ENCODE measurements at regions not wholly inside any gene's neighbourhood (a gene's known extent, or its start where the extent isn't known, plus 50 kb on each side); places are given as distances from the start of the nearest gene placed in this dataset.

GRCh38 chr10:58451193-58451889 lies 61.3 kb upstream of the BICC1 start:
- Histone ChIP-seq H3K4me1 (ENCODE audit: control insufficient read depth in 1 of 2, insufficient read depth in 2 of 2, low read depth in 1 of 2, low read length in 1 of 2) (no peaks in the 10 kb centered on the region), H3K27ac (ENCODE audit: low read depth in 2 of 2, low read length in 1 of 2) (no peak overlapping the region), H3K9me3 (no peaks in the 10 kb centered on the region), H3K36me3 (replicated peaks in 1 of 2; ENCODE audit: control insufficient read depth in 1 of 2, insufficient read depth in 2 of 2, low read length in 1 of 2) (no peaks in the 10 kb centered on the region), H3K9ac (no peak overlapping the region), H3K9me2 (no peaks in the 10 kb centered on the region), H3K4me2 (no peak overlapping the region), H2AFZ (ENCODE audit: low read depth) (no peak overlapping the region), H4K20me1 (ENCODE audit: insufficient read depth) (no peaks in the 10 kb centered on the region), H3K79me2 (ENCODE audit: insufficient read depth) (no peaks in the 10 kb centered on the region), H3F3A (replicated peaks; ENCODE audit: insufficient read depth) (no peaks in the 10 kb centered on the region), H3K4me3 (ENCODE audit: low read depth in 2 of 2, low read length in 1 of 2) (no peak overlapping the region), H3K27me3 (ENCODE audit: insufficient read depth) (no peaks in the 10 kb centered on the region)
- ChIA-PET POLR2A (no interaction called here), CTCF (interaction anchor here (1.5 kb wide), 1 partner anchor 36 kb away, joined by 5 read pairs; no protein-coding TSS in a partner anchor)
- no peak for DNase-seq
- TF ChIP-seq, protein P1, sequence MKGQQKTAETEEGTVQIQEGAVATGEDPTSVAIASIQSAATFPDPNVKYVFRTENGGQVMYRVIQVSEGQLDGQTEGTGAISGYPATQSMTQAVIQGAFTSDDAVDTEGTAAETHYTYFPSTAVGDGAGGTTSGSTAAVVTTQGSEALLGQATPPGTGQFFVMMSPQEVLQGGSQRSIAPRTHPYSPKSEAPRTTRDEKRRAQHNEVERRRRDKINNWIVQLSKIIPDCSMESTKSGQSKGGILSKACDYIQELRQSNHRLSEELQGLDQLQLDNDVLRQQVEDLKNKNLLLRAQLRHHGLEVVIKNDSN (IDR thresholded peaks at IDR 0.05; ENCODE audit: borderline replicate concordance, low read depth), result no peak
- TF ChIP-seq POLR2AphosphoS5 (IDR thresholded peaks at IDR 0.05; ENCODE audit: low read depth, low read length) (no peak), TEAD4 (IDR thresholded peaks at IDR 0.05; ENCODE audit: borderline replicate concordance, insufficient read depth) (no peak), GATA2 (CRISPR knock-in tag; IDR thresholded peaks at IDR 0.05) (no peak), NFIC (IDR thresholded peaks at IDR 0.05; ENCODE audit: borderline replicate concordance) (no peak), YY1 (IDR thresholded peaks at IDR 0.05; ENCODE audit: low read depth) (no peak), GABPA (IDR thresholded peaks at IDR 0.05; ENCODE audit: low read depth) (no peak), FOXJ3 (CRISPR knock-in tag; IDR thresholded peaks at IDR 0.05) (no peak), USF2 (IDR thresholded peaks at IDR 0.05; ENCODE audit: borderline replicate concordance, low read depth, low read length) (no peak), EP300 (IDR thresholded peaks at IDR 0.05; ENCODE audit: borderline replicate concordance in 1 of 2, low read depth in 1 of 2, low read length in 1 of 2) (no peak)
- 86% methylated on average over 2 of the region's 2 CpGs for WGBS (ENCODE audit: low lambda C conversion rate)

- Histone ChIP-seq H3K79me2 (ENCODE audit: insufficient read depth) (no peaks in the 10 kb centered on the region), H3K36me3 (replicated peaks in 1 of 2; ENCODE audit: control insufficient read depth in 1 of 2, insufficient read depth in 2 of 2, low read length in 1 of 2) (no peaks in the 10 kb centered on the region), H3K9ac (no peak overlapping the region), H2AFZ (ENCODE audit: low read depth) (no peak overlapping the region), H3K4me3 (ENCODE audit: low read depth in 2 of 2, low read length in 1 of 2) (no peak overlapping the region), H3K27ac (ENCODE audit: low read depth in 2 of 2, low read length in 1 of 2) (no peak overlapping the region), H4K20me1 (ENCODE audit: insufficient read depth) (no peaks in the 10 kb centered on the region), H3K27me3 (ENCODE audit: insufficient read depth) (no peaks in the 10 kb centered on the region), H3K4me2 (no peak overlapping the region), H3K9me3 (no peaks in the 10 kb centered on the region), H3K4me1 (ENCODE audit: control insufficient read depth in 1 of 2, insufficient read depth in 2 of 2, low read depth in 1 of 2, low read length in 1 of 2) (peaks cover 0 to 6% of the 10 kb centered on the region in 2 experiments; a peak in 1 of 4 replicates), H3F3A (replicated peaks; ENCODE audit: insufficient read depth) (no peaks in the 10 kb centered on the region), H3K9me2 (no peaks in the 10 kb centered on the region)
- no peak for DNase-seq
- ChIA-PET CTCF (no interaction called here), POLR2A (no interaction called here)
- 68% methylated on average over 3 of the region's 3 CpGs for WGBS (ENCODE audit: low lambda C conversion rate)
- TF ChIP-seq RXRA (IDR thresholded peaks at IDR 0.05; ENCODE audit: borderline replicate concordance, low read depth) (no peak), SMC3 (IDR thresholded peaks at IDR 0.05; ENCODE audit: low read depth, low read length) (no peak), CTCF (IDR thresholded peaks at IDR 0.05) (no peak), ELF1 (IDR thresholded peaks at IDR 0.05) (no peak), SIN3A (IDR thresholded peaks at IDR 0.05; ENCODE audit: borderline replicate concordance, low read depth, low read length) (no peak), MXI1 (IDR thresholded peaks at IDR 0.05; ENCODE audit: low read depth, low read length) (no peak), YY1 (IDR thresholded peaks at IDR 0.05; ENCODE audit: low read depth) (no peak), GABPA (IDR thresholded peaks at IDR 0.05; ENCODE audit: low read depth) (no peak), ZBTB33 (IDR thresholded peaks at IDR 0.05; ENCODE audit: borderline replicate concordance, low read depth) (no peak), POLR2AphosphoS5 (IDR thresholded peaks at IDR 0.05; ENCODE audit: low read depth, low read length) (no peak), NFIC (IDR thresholded peaks at IDR 0.05; ENCODE audit: borderline replicate concordance) (no peak)
- TF ChIP-seq, protein P2, sequence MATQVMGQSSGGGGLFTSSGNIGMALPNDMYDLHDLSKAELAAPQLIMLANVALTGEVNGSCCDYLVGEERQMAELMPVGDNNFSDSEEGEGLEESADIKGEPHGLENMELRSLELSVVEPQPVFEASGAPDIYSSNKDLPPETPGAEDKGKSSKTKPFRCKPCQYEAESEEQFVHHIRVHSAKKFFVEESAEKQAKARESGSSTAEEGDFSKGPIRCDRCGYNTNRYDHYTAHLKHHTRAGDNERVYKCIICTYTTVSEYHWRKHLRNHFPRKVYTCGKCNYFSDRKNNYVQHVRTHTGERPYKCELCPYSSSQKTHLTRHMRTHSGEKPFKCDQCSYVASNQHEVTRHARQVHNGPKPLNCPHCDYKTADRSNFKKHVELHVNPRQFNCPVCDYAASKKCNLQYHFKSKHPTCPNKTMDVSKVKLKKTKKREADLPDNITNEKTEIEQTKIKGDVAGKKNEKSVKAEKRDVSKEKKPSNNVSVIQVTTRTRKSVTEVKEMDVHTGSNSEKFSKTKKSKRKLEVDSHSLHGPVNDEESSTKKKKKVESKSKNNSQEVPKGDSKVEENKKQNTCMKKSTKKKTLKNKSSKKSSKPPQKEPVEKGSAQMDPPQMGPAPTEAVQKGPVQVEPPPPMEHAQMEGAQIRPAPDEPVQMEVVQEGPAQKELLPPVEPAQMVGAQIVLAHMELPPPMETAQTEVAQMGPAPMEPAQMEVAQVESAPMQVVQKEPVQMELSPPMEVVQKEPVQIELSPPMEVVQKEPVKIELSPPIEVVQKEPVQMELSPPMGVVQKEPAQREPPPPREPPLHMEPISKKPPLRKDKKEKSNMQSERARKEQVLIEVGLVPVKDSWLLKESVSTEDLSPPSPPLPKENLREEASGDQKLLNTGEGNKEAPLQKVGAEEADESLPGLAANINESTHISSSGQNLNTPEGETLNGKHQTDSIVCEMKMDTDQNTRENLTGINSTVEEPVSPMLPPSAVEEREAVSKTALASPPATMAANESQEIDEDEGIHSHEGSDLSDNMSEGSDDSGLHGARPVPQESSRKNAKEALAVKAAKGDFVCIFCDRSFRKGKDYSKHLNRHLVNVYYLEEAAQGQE (IDR thresholded peaks at IDR 0.05; ENCODE audit: low read depth, low read length), result no peak
Measured at GRCh38 chr10:58453105-58453504, 59.6 kb upstream of the BICC1 start.
